Breast epithelium (tissue), 4 donors: ENCODE measurements at regions not wholly inside any gene's neighbourhood (a gene's known extent, or its start where the extent isn't known, plus 50 kb on each side); places are given as distances from the start of the nearest gene placed in this dataset.

Experiments
- DNase-seq, 2 donors: peaks; one replicate each; pipeline ENCODE4 v3.0.0-alpha.2; 2019; ENCODE audit warnings: low spot score in 2 of 2
- H3K27ac ChIP-seq, 2 donors: fragments of 200-600 bp; sonication (generic) in 1 of 2; one replicate each; pipeline ENCODE4 v1.5.1; 2016 to 2019; ENCODE audit warnings: mild to moderate bottlenecking in 1 of 2
- H3K27me3 ChIP-seq, 2 donors: fragments of 200-600 bp; sonication (generic) in 1 of 2; one replicate each; pipeline versions ENCODE4 v1.5.1 to v1.6.0; 2017 to 2019; ENCODE audit warnings: control low read depth in 1 of 2, mild to moderate bottlenecking in 1 of 2
- H3K36me3 ChIP-seq: fragments of 200-600 bp; one replicate; pipeline ENCODE4 v1.5.1; 2019
- H3K4me1 ChIP-seq, 2 donors: fragments of 200-600 bp; sonication (generic); one replicate each; pipeline ENCODE4 v1.5.1; 2016 to 2019; ENCODE audit warnings: control low read depth in 1 of 2
- H3K4me3 ChIP-seq, 3 donors: fragments of 200-600 bp; sonication (generic); 1 replicate in 2 of 3; 2 replicates in 1 of 3; pipeline ENCODE4 v1.5.1; 2016 to 2019; ENCODE audit warnings: mild to moderate bottlenecking in 3 of 3, moderate library complexity in 2 of 3
- H3K9me3 ChIP-seq, 2 donors: fragments of 200-600 bp; sonication (generic) in 1 of 2; one replicate each; pipeline ENCODE4 v1.5.1; 2016 to 2019; ENCODE audit warnings: control low read depth in 1 of 2
- CTCF ChIP-seq, 3 donors: fragments of 450-650 bp; IDR thresholded peaks; one replicate each; pipeline ENCODE4 v1.5.1; 2016 to 2017; ENCODE audit warnings: antibody characterized with exemption in 3 of 3, mild to moderate bottlenecking in 3 of 3, moderate library complexity in 3 of 3
- POLR2A ChIP-seq: fragments of 450-650 bp; IDR thresholded peaks from one replicate; pipeline ENCODE4 v1.6.1; 2016; ENCODE audit warnings: antibody characterized with exemption, mild to moderate bottlenecking, moderate library complexity
- POLR2AphosphoS5 ChIP-seq, 3 donors: sonication (generic); formaldehyde crosslinking; IDR thresholded peaks; one replicate each; pipeline ENCODE4 v1.6.1; 2017; ENCODE audit warnings: antibody characterized with exemption in 3 of 3
- intact Hi-C: fragments of 100-400 bp; cut with DNase I; formaldehyde crosslinking; loops from one replicate; pipeline ENCODE4 v1.15.1; 2023; ENCODE audit warnings: low total_unique reads

- TF ChIP-seq POLR2AphosphoS5 (IDR thresholded peaks at IDR 0.05) (no peak), CTCF (IDR thresholded peaks at IDR 0.05) (no peak)
- intact Hi-C loops = no loop called here
- DNase-seq = no peak
- H3K4me3 ChIP-seq = no peak overlapping the region
- no peaks in the 10 kb centered on the region for H3K27me3 ChIP-seq
- no peak overlapping the region for H3K27ac ChIP-seq
- H3K9me3 ChIP-seq = no peaks in the 10 kb centered on the region
- no peaks in the 10 kb centered on the region for H3K4me1 ChIP-seq
- H3K36me3 ChIP-seq = no peaks in the 10 kb centered on the region
These were observed 224.3 kb upstream of the CTSO start for GRCh38 chr4:156177941-156178340.

- H3K27ac ChIP-seq = no peak overlapping the region
- no peaks in the 10 kb centered on the region for H3K27me3 ChIP-seq
- no peaks in the 10 kb centered on the region for H3K4me1 ChIP-seq
- H3K36me3 ChIP-seq = no peaks in the 10 kb centered on the region
- no peaks in the 10 kb centered on the region for H3K9me3 ChIP-seq
- no peak for DNase-seq
- intact Hi-C loops = no loop called here
- no peak overlapping the region for H3K4me3 ChIP-seq
- TF ChIP-seq CTCF (IDR thresholded peaks at IDR 0.05) (no peak), POLR2AphosphoS5 (IDR thresholded peaks at IDR 0.05) (no peak), POLR2A (no peak)
These were observed 223.2 kb upstream of the CTSO start for GRCh38 chr4:156176896-156177295.

GRCh38 chr4:156173937-156174336 lies 220.3 kb upstream of the CTSO start:
- no peak for TF ChIP-seq CTCF (IDR thresholded peaks at IDR 0.05)
- Histone ChIP-seq H3K27ac (no peak overlapping the region), H3K9me3 (no peaks in the 10 kb centered on the region), H3K4me3 (no peak overlapping the region), H3K4me1 (no peaks in the 10 kb centered on the region), H3K36me3 (no peaks in the 10 kb centered on the region), H3K27me3 (no peaks in the 10 kb centered on the region)
- intact Hi-C loops = no loop called here
- no peak for DNase-seq

- no peak for DNase-seq
- TF ChIP-seq POLR2A (no peak), CTCF (IDR thresholded peaks at IDR 0.05) (no peak), POLR2AphosphoS5 (IDR thresholded peaks at IDR 0.05) (no peak)
- H3K4me1 ChIP-seq = no peaks in the 10 kb centered on the region
These were observed 219.8 kb upstream of the CTSO start for GRCh38 chr4:156173486-156173885.

GRCh38 chr4:156169861-156170260 lies 216.2 kb upstream of the CTSO start:
- intact Hi-C loops = no loop called here

More at GRCh38 chr4:156173486-156173885, 219.8 kb upstream of the CTSO start:
- no peaks in the 10 kb centered on the region for H3K27me3 ChIP-seq
- no peaks in the 10 kb centered on the region for H3K9me3 ChIP-seq
- H3K36me3 ChIP-seq = no peaks in the 10 kb centered on the region
- no peak overlapping the region for H3K27ac ChIP-seq
- no peak overlapping the region for H3K4me3 ChIP-seq
- intact Hi-C loops = no loop called here

More at GRCh38 chr4:156169861-156170260, 216.2 kb upstream of the CTSO start:
- DNase-seq = no peak
- Histone ChIP-seq H3K27me3 (no peaks in the 10 kb centered on the region), H3K9me3 (no peaks in the 10 kb centered on the region), H3K4me3 (no peak overlapping the region), H3K27ac (no peak overlapping the region), H3K4me1 (no peaks in the 10 kb centered on the region), H3K36me3 (no peaks in the 10 kb centered on the region)
- TF ChIP-seq POLR2A (no peak), CTCF (IDR thresholded peaks at IDR 0.05) (no peak), POLR2AphosphoS5 (IDR thresholded peaks at IDR 0.05) (no peak)
